ENCODE measurements at regions not wholly inside any gene's neighbourhood (a gene's known extent, or its start where the extent isn't known, plus 50 kb on each side); places are given as distances from the start of the nearest gene placed in this dataset.

DNA sequence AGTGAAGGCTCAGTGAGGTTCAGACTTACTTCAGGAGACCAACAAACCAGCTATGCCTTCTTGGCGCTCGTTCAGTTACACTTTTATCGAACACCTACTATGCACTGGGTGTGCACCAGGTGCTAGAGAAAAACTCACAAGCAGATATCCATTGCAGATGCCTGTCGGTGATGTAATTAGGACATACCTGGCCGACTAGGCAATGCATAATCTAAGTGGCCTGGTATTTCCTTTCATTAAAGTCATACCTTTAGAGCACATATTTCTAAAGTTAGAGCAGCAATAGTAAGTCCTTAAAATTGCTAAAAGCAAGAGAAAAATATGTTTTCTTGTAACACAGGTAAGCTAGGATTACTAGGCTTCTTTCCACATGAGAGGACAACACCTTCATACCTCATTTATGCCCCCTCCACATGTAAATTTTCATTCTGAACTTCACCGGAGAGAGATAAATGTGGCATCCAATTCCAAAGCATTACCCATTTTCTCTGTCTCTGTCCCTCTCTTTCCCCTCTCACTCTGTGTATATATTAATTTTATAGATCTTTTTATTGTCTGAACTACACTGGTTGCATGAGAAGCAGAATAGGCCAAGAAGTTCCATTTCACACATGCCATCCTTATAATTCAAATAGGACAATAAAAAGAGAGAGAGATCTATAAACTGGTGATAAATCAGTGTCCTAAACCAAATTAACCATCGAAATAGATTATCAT lies 242.2 kb downstream of the SPTSSA start:
- TF ChIP-seq CTCF (IDR thresholded peaks at IDR 0.05), result no peak
- no peak for TF ChIP-seq EZH2phosphoT487 (IDR thresholded peaks at IDR 0.05)
